ENCODE measurements at regions not wholly inside any gene's neighbourhood (a gene's known extent, or its start where the extent isn't known, plus 50 kb on each side); places are given as distances from the start of the nearest gene placed in this dataset.

GRCh38 chr13:89695343-89696257 is 1651.9 kb upstream of the MIR17HG start:
- no peaks in the 10 kb centered on the region for H3K9me3 ChIP-seq
- peak in 2 of 3 experiments; percentile 17 to 19 for TF ChIP-seq CTCF (IDR thresholded peaks at IDR 0.05)
- intact Hi-C loops (cut with DNase I), result no loop called here
- no peaks in the 10 kb centered on the region for H3K27me3 ChIP-seq
- H3K36me3 ChIP-seq, result no peaks in the 10 kb centered on the region
- no peak overlapping the region for H3K4me3 ChIP-seq
- no peak overlapping the region for H3K27ac ChIP-seq
- DNase-seq (ENCODE audit: low spot score in 2 of 2), result no peak
- H3K4me1 ChIP-seq, result no peaks in the 10 kb centered on the region

- Histone ChIP-seq H3K36me3 (no peaks in the 10 kb centered on the region), H3K9me3 (no peaks in the 10 kb centered on the region), H3K4me3 (no peak overlapping the region), H3K27me3 (no peaks in the 10 kb centered on the region), H3K4me1 (no peaks in the 10 kb centered on the region), H3K27ac (no peak overlapping the region)
- no peak for TF ChIP-seq CTCF (IDR thresholded peaks at IDR 0.05)
- intact Hi-C loops (cut with DNase I), result no loop called here
- no peak for DNase-seq (ENCODE audit: low spot score in 2 of 2)
Measured at GRCh38 chr13:89701913-89702312, 1645.6 kb upstream of the MIR17HG start.

- no peak overlapping the region for H3K4me3 ChIP-seq
- H3K27ac ChIP-seq, result no peak overlapping the region
- TF ChIP-seq CTCF (IDR thresholded peaks at IDR 0.05), result no peak
- no peaks in the 10 kb centered on the region for H3K4me1 ChIP-seq
- no peaks in the 10 kb centered on the region for H3K36me3 ChIP-seq
- no peaks in the 10 kb centered on the region for H3K9me3 ChIP-seq
- H3K27me3 ChIP-seq, result no peaks in the 10 kb centered on the region
- no peak for DNase-seq (ENCODE audit: low spot score in 2 of 2)
- intact Hi-C loops (cut with DNase I), result no loop called here
Measured at GRCh38 chr13:89704040-89704439, 1643.4 kb upstream of the MIR17HG start.

GRCh38 chr13:89708013-89708412 is 1639.5 kb upstream of the MIR17HG start:
- H3K36me3 ChIP-seq, result no peaks in the 10 kb centered on the region
- H3K27me3 ChIP-seq, result no peaks in the 10 kb centered on the region
- no peaks in the 10 kb centered on the region for H3K9me3 ChIP-seq
- no peaks in the 10 kb centered on the region for H3K4me1 ChIP-seq
- H3K27ac ChIP-seq, result no peak overlapping the region
- TF ChIP-seq CTCF (IDR thresholded peaks at IDR 0.05), result no peak
- H3K4me3 ChIP-seq, result no peak overlapping the region
- intact Hi-C loops (cut with DNase I), result no loop called here
- no peak for DNase-seq (ENCODE audit: low spot score in 2 of 2)

- no peak overlapping the region for H3K27ac ChIP-seq
- intact Hi-C loops (cut with DNase I), result no loop called here
- H3K36me3 ChIP-seq, result no peaks in the 10 kb centered on the region
Measured at GRCh38 chr13:89721216-89721615, 1626.3 kb upstream of the MIR17HG start.

More at GRCh38 chr13:89721216-89721615, 1626.3 kb upstream of the MIR17HG start:
- H3K4me1 ChIP-seq, result no peaks in the 10 kb centered on the region
- H3K27me3 ChIP-seq, result no peaks in the 10 kb centered on the region
- DNase-seq (ENCODE audit: low spot score in 2 of 2), result no peak
- no peak for TF ChIP-seq CTCF (IDR thresholded peaks at IDR 0.05)
- no peaks in the 10 kb centered on the region for H3K9me3 ChIP-seq
- H3K4me3 ChIP-seq, result no peak overlapping the region
